22Rv1 (cell line): ENCODE measurements at regions not wholly inside any gene's neighbourhood (a gene's known extent, or its start where the extent isn't known, plus 50 kb on each side); places are given as distances from the start of the nearest gene placed in this dataset.

Experiments
- H3K27ac ChIP-seq: fragments of 450-650 bp; 2 replicates; pipeline ENCODE4 v1.5.1; 2017
- CTCF ChIP-seq: fragments of 450-650 bp; IDR thresholded peaks from 2 replicates; pipeline ENCODE4 v1.5.1; 2017; ENCODE audit warnings: mild to moderate bottlenecking
- ZFX ChIP-seq: fragments of 450-650 bp; IDR thresholded peaks from 2 replicates; pipeline ENCODE4 v1.6.1; 2017; ENCODE audit warnings: antibody characterized with exemption, borderline replicate concordance

- no peak overlapping the region for H3K27ac ChIP-seq
- no peak for TF ChIP-seq ZFX
- TF ChIP-seq CTCF: no peak
Measured at GRCh38 chr14:28023853-28024252, 742.7 kb upstream of the FOXG1 start.

GRCh38 chr14:28052251-28052650 is 714.3 kb upstream of the FOXG1 start:
- TF ChIP-seq CTCF: no peak
- TF ChIP-seq ZFX: no peak
- no peak overlapping the region for H3K27ac ChIP-seq

- TF ChIP-seq ZFX: no peak
- TF ChIP-seq CTCF: no peak
- H3K27ac ChIP-seq: no peak overlapping the region
Measured at GRCh38 chr14:28055008-28055407, 711.6 kb upstream of the FOXG1 start.

- no peak overlapping the region for H3K27ac ChIP-seq
- TF ChIP-seq ZFX (no peak), CTCF (no peak)
Measured at GRCh38 chr14:28057359-28058296, 709.0 kb upstream of the FOXG1 start.

- no peak for TF ChIP-seq CTCF
- H3K27ac ChIP-seq: no peak overlapping the region
Measured at GRCh38 chr14:28059254-28059653, 707.3 kb upstream of the FOXG1 start.

- TF ChIP-seq CTCF (no peak), ZFX (no peak)
- no peak overlapping the region for H3K27ac ChIP-seq
Measured at GRCh38 chr14:28061006-28061405, 705.6 kb upstream of the FOXG1 start.

GRCh38 chr14:28077021-28077420 is 689.6 kb upstream of the FOXG1 start:
- no peak overlapping the region for H3K27ac ChIP-seq
- TF ChIP-seq ZFX (no peak), CTCF (no peak)
